ENCODE measurements at regions not wholly inside any gene's neighbourhood (a gene's known extent, or its start where the extent isn't known, plus 50 kb on each side); places are given as distances from the start of the nearest gene placed in this dataset.

DNA sequence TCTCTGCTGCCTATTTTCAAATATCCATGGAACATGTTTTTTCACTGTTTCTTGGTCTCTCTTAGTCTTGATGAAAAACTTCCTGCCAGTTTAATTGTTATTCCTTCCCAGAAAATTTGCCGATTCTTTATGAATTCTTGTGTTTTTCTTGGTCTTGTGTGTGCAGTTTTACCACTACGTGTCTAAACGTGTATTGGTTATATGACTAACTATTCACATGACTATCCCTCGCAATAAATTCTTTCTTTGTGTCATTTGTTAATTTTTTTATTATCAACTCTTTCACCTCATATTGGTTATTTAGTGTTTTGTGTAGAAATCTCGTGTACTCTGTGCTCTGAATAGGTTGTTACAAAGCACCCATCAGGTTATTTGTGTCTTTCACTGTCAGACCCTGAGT is 315.4 kb downstream of the HAO1 start:
- no peak for TF ChIP-seq NFIC (IDR thresholded peaks at IDR 0.05)
- TF ChIP-seq CREB1 (IDR thresholded peaks at IDR 0.05; ENCODE audit: low read depth), result no peak
- TF ChIP-seq, protein P1, sequence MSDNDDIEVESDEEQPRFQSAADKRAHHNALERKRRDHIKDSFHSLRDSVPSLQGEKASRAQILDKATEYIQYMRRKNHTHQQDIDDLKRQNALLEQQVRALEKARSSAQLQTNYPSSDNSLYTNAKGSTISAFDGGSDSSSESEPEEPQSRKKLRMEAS (IDR thresholded peaks at IDR 0.05), result no peak
- no peak for TF ChIP-seq EP300 (IDR thresholded peaks at IDR 0.05; ENCODE audit: borderline replicate concordance)
